OCI-LY1 (cell line): ENCODE measurements at regions not wholly inside any gene's neighbourhood (a gene's known extent, or its start where the extent isn't known, plus 50 kb on each side); places are given as distances from the start of the nearest gene placed in this dataset.
"Not testable (repeated sequence)": the region's sequence is repeated elsewhere in the genome, so short reads cannot be mapped to it uniquely, and the experiment has no call there.

Experiments used
- EZH2 ChIP-seq: fragments of 200-600 bp; sonication (generic), shearing (Covaris generic); IDR thresholded peaks from 2 replicates; pipeline ENCODE4 v1.8.0; 2017; ENCODE audit warnings: borderline replicate concordance, mixed run types, mild to moderate bottlenecking, antibody characterized with exemption, low read length, moderate library complexity, mixed read lengths
- TF ChIP-seq, protein P1 (sequence below): fragments of 200-600 bp; sonication (generic), shearing (Covaris generic); IDR thresholded peaks from 2 replicates; pipeline ENCODE4 v1.5.1; 2017; ENCODE audit warnings: mild to moderate bottlenecking, antibody characterized with exemption, low read length, moderate library complexity, mixed read lengths

DNA sequence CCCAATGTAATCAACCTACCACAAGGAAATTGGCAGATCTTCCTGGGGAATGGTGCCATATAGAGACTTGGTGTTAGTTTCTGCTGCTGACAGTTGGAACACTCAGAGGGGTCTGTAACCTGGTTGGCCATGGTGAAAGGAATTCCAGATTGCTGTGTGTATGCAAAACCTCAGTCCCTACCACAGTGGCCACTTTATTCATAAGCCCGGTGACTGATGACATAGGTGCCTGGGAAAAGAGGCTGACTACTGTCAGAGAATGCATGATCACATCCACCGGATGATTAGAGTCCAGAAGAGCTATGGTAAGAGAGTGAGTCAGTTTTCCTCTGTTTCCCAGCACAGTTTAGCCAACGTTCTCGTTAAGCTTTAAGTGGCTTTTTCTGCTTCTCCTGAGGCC lies 156.8 kb upstream of the NPAP1 start:
- TF ChIP-seq, protein P1, sequence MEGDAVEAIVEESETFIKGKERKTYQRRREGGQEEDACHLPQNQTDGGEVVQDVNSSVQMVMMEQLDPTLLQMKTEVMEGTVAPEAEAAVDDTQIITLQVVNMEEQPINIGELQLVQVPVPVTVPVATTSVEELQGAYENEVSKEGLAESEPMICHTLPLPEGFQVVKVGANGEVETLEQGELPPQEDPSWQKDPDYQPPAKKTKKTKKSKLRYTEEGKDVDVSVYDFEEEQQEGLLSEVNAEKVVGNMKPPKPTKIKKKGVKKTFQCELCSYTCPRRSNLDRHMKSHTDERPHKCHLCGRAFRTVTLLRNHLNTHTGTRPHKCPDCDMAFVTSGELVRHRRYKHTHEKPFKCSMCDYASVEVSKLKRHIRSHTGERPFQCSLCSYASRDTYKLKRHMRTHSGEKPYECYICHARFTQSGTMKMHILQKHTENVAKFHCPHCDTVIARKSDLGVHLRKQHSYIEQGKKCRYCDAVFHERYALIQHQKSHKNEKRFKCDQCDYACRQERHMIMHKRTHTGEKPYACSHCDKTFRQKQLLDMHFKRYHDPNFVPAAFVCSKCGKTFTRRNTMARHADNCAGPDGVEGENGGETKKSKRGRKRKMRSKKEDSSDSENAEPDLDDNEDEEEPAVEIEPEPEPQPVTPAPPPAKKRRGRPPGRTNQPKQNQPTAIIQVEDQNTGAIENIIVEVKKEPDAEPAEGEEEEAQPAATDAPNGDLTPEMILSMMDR = not testable (repeated sequence)
- TF ChIP-seq EZH2 = not testable (repeated sequence)
